ENCODE measurements at regions not wholly inside any gene's neighbourhood (a gene's known extent, or its start where the extent isn't known, plus 50 kb on each side); places are given as distances from the start of the nearest gene placed in this dataset.

GRCh38 chr10:14468023-14468441, 137.3 kb upstream of the FRMD4A start:
- DNase-seq (ENCODE audit: low read depth), result no peak

- no peak for DNase-seq (ENCODE audit: low read depth)
Measured at GRCh38 chr10:14466257-14466656, 135.5 kb upstream of the FRMD4A start.

- DNase-seq (ENCODE audit: low read depth), result no peak
Measured at GRCh38 chr10:14460447-14460846, 129.7 kb upstream of the FRMD4A start.

GRCh38 chr10:14459665-14460064, 128.9 kb upstream of the FRMD4A start:
- no peak for DNase-seq (ENCODE audit: low read depth)

- no peak for DNase-seq (ENCODE audit: low read depth)
Measured at GRCh38 chr10:14456870-14457266, 126.1 kb upstream of the FRMD4A start.

- DNase-seq (ENCODE audit: low read depth), result no peak
Measured at GRCh38 chr10:14456218-14456869, 125.6 kb upstream of the FRMD4A start.

GRCh38 chr10:14454629-14455028, 123.9 kb upstream of the FRMD4A start:
- no peak for DNase-seq (ENCODE audit: low read depth)

GRCh38 chr10:14454206-14454605, 123.5 kb upstream of the FRMD4A start:
- no peak for DNase-seq (ENCODE audit: low read depth)

- DNase-seq (ENCODE audit: low read depth), result no peak
Measured at GRCh38 chr10:14453593-14453992, 122.9 kb upstream of the FRMD4A start.

GRCh38 chr10:14451341-14451740, 120.6 kb upstream of the FRMD4A start:
- DNase-seq (ENCODE audit: low read depth), result no peak

- no peak for DNase-seq (ENCODE audit: low read depth)
Measured at GRCh38 chr10:14450041-14450491, 119.3 kb upstream of the FRMD4A start.

- DNase-seq (ENCODE audit: low read depth), result no peak
Measured at GRCh38 chr10:14449293-14449815, 118.6 kb upstream of the FRMD4A start.

GRCh38 chr10:14448197-14448990, 117.7 kb upstream of the FRMD4A start:
- no peak for DNase-seq (ENCODE audit: low read depth)

- DNase-seq (ENCODE audit: low read depth), result no peak
Measured at GRCh38 chr10:14447094-14447839, 116.5 kb upstream of the FRMD4A start.

- DNase-seq (ENCODE audit: low read depth), result no peak
Measured at GRCh38 chr10:14439451-14440259, 108.9 kb upstream of the FRMD4A start.

- no peak for DNase-seq (ENCODE audit: low read depth)
Measured at GRCh38 chr10:14438576-14438975, 107.9 kb upstream of the FRMD4A start.

GRCh38 chr10:14438057-14438456, 107.3 kb upstream of the FRMD4A start:
- DNase-seq (ENCODE audit: low read depth), result no peak

- no peak for DNase-seq (ENCODE audit: low read depth)
Measured at GRCh38 chr10:14435976-14436632, 105.4 kb upstream of the FRMD4A start.

GRCh38 chr10:14433147-14433546, 102.4 kb upstream of the FRMD4A start:
- no peak for DNase-seq (ENCODE audit: low read depth)

GRCh38 chr10:14431868-14432267, 101.1 kb upstream of the FRMD4A start:
- DNase-seq (ENCODE audit: low read depth), result no peak

GRCh38 chr10:14429043-14429700, 98.4 kb upstream of the FRMD4A start:
- no peak for DNase-seq (ENCODE audit: low read depth)
